ENCODE measurements at regions not wholly inside any gene's neighbourhood (a gene's known extent, or its start where the extent isn't known, plus 50 kb on each side); places are given as distances from the start of the nearest gene placed in this dataset.

DNA sequence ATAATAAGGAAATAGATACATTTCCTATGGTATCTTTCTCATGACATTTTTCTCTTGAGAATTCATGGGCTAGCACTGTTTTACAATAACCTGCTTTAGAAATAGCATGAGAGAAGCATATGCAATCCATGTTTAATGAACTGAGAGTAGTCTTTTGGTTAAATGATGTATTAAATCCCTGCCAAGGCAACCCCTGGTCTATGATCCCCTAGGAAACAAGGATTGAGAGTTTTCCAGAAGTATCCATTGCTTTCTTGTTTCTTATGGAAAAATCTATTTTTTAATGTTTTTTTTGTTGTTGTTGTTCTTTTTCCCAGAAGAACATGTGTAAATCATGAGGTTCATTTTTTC, 390.5 kb upstream of the HSF2 start:
- TF ChIP-seq, protein P1, sequence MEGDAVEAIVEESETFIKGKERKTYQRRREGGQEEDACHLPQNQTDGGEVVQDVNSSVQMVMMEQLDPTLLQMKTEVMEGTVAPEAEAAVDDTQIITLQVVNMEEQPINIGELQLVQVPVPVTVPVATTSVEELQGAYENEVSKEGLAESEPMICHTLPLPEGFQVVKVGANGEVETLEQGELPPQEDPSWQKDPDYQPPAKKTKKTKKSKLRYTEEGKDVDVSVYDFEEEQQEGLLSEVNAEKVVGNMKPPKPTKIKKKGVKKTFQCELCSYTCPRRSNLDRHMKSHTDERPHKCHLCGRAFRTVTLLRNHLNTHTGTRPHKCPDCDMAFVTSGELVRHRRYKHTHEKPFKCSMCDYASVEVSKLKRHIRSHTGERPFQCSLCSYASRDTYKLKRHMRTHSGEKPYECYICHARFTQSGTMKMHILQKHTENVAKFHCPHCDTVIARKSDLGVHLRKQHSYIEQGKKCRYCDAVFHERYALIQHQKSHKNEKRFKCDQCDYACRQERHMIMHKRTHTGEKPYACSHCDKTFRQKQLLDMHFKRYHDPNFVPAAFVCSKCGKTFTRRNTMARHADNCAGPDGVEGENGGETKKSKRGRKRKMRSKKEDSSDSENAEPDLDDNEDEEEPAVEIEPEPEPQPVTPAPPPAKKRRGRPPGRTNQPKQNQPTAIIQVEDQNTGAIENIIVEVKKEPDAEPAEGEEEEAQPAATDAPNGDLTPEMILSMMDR (IDR thresholded peaks at IDR 0.05) = no peak
- no peak for TF ChIP-seq ZFX (IDR thresholded peaks at IDR 0.05; ENCODE audit: borderline replicate concordance)
